ENCODE measurements at regions not wholly inside any gene's neighbourhood (a gene's known extent, or its start where the extent isn't known, plus 50 kb on each side); places are given as distances from the start of the nearest gene placed in this dataset.
A peak's percentile ranks its signal among the peaks of the same experiment; 100 is the strongest.

DNA sequence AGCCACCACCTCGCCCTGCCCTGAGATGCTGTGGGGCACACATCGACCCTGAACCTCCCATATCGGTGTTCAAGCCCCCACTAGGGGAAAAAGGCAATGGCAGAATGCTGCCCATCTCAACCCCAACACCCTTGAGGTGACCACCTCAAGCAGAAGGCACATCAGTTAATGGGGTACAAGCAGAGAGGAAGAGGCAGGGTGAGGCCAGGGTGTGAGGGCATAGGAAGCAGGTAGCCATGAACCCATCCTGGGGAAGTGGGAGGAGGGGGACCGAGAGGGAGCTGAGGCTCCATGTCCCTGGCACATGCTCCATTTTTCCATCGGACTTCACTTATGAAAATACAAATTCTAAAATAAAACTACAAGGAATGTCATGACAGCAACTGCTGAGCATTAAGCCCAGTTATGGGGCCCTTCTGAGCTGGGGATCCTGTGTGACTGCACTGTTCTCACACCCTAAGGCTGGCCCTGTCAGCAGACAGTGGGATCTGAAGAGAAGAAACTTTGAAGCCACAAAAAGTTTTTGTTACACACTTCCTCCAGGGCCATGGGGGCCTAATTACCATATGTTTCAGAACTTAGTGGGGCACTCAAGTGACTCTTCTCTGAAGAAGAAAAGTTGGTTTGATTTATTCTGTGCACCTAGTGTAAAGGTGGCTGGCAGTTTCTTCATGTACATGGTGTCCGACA is 68.2 kb upstream of the FAM241A start:
- intact Hi-C loops (cut with DNase I; ENCODE audit: low total_unique reads) = no loop called here
- H3K4me3 ChIP-seq = no peak overlapping the region
- in situ Hi-C loops (cut with MboI; ENCODE audit: low sequenced_read_pairs in 4 of 4) = no loop called here

DNA sequence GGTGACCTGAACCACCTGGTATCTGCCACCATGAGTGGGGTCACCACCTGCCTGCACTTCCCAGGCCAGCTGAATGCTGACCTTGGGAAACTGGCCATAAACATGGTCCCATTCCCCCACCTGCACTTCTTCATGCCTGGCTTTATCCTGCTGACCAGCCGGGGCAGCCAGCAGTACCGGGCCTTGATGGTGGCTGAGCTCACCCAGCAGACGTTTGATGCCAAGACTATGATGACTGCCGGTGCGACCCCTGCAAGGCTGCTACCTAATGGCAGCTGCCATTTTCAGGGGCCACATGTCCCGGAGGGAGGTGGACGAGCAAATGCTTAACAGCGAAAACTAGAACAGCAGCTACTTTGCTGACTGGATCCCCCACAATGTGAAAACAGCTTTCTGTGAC is 67.5 kb upstream of the FAM241A start:
- TF ChIP-seq POLR2A (IDR thresholded peaks at IDR 0.05) = no peak
- no peak for TF ChIP-seq CTCF (IDR thresholded peaks at IDR 0.05 in 4 of 5, conservative IDR thresholded peaks at IDR 0.05 in 1 of 5)
- no peak for ATAC-seq
- in situ Hi-C loops (cut with MboI; ENCODE audit: low sequenced_read_pairs in 4 of 4) = no loop called here
- no peaks in the 10 kb centered on the region for H3K27me3 ChIP-seq
- no peak overlapping the region for H3K27ac ChIP-seq
- H3K4me1 ChIP-seq = no peaks in the 10 kb centered on the region
- H3K36me3 ChIP-seq = no peaks in the 10 kb centered on the region
- DNase-seq = no peak
- H3K9me3 ChIP-seq = no peaks in the 10 kb centered on the region
- no peak overlapping the region for H3K4me3 ChIP-seq
- intact Hi-C loops (cut with DNase I; ENCODE audit: low total_unique reads) = no loop called here

More for the DNA sequence above, 68.2 kb upstream of the FAM241A start:
- no peaks in the 10 kb centered on the region for H3K9me3 ChIP-seq
- no peaks in the 10 kb centered on the region for H3K4me1 ChIP-seq
- no peak overlapping the region for H3K27ac ChIP-seq
- TF ChIP-seq CTCF (IDR thresholded peaks at IDR 0.05 in 4 of 5, conservative IDR thresholded peaks at IDR 0.05 in 1 of 5) (no peak), POLR2A (IDR thresholded peaks at IDR 0.05) (no peak)
- no peak for DNase-seq
- no peaks in the 10 kb centered on the region for H3K36me3 ChIP-seq
- ATAC-seq = no peak
- H3K27me3 ChIP-seq = no peaks in the 10 kb centered on the region

GRCh38 chr4:112082954-112083586 is 62.2 kb upstream of the FAM241A start:
- ATAC-seq = peak in 1 of 2 donors; percentile 62
- in situ Hi-C loops (cut with MboI; ENCODE audit: low sequenced_read_pairs in 4 of 4) = no loop called here
- Histone ChIP-seq H3K27ac (peak overlapping the region in 3 of 4 donors; percentile 30 to 55 (median 46)), H3K9me3 (no peaks in the 10 kb centered on the region), H3K4me3 (no peak overlapping the region), H3K27me3 (no peaks in the 10 kb centered on the region), H3K36me3 (no peaks in the 10 kb centered on the region), H3K4me1 (no peaks in the 10 kb centered on the region)
- DNase-seq = no peak
- TF ChIP-seq CTCF (IDR thresholded peaks at IDR 0.05 in 4 of 5, conservative IDR thresholded peaks at IDR 0.05 in 1 of 5) (no peak), POLR2A (IDR thresholded peaks at IDR 0.05) (no peak)
- intact Hi-C loops (cut with DNase I; ENCODE audit: low total_unique reads) = no loop called here

DNA sequence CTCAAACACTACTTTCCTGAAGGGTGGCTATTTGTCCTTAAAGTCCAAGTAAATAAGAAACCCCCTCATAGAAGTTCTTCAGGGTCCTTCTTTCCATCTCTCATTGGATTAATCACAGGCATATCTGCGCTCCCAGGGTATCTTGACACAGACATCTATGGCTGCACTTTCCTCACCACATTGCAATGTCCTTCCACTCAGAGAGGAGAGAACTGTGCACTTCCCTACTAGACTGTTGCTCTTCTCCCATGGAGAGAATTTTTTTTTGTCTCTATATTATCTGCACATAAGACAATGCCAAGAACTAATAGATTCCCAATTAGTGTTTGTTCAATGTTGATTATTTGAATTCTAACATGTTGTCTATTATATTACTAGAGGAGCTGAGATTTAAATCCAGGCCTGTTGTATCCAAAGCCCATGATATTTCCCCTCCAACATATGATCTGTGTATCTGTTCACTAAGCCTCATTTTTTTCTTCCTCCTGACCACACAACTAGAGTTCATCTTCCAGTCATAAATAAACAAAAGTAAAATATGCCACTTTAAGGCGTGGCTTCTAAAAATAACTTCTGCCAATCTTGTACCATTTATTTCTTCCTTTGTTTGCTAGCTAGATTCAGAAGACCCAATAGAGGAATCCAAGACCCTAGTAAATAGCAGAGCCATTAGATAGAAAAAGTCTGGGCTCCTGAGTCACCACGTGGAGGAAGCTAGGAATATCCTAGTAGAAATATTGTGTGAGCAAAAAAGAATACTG is 61.5 kb upstream of the FAM241A start:
- H3K9me3 ChIP-seq = no peaks in the 10 kb centered on the region
- peak overlapping the region in 3 of 4 donors; percentile 28 to 64 (median 35) for H3K27ac ChIP-seq
- H3K36me3 ChIP-seq = no peaks in the 10 kb centered on the region
- intact Hi-C loops (cut with DNase I; ENCODE audit: low total_unique reads) = no loop called here
- no peaks in the 10 kb centered on the region for H3K4me1 ChIP-seq
- H3K27me3 ChIP-seq = no peaks in the 10 kb centered on the region
- H3K4me3 ChIP-seq = no peak overlapping the region
- DNase-seq = no peak
- in situ Hi-C loops (cut with MboI; ENCODE audit: low sequenced_read_pairs in 4 of 4) = no loop called here
- no peak for ATAC-seq
- TF ChIP-seq POLR2A (IDR thresholded peaks at IDR 0.05) (no peak), CTCF (IDR thresholded peaks at IDR 0.05 in 4 of 5, conservative IDR thresholded peaks at IDR 0.05 in 1 of 5) (no peak)
